GM19023 (cell line): ENCODE measurements at regions not wholly inside any gene's neighbourhood (a gene's known extent, or its start where the extent isn't known, plus 50 kb on each side); places are given as distances from the start of the nearest gene placed in this dataset.

Experiments used
- ATAC-seq: cut with Tn5 transposase; IDR thresholded peaks from one replicate; pipeline ENCODE4 v1.9.1; 2021; ENCODE audit warnings: mild to moderate bottlenecking, moderate library complexity; ENCODE audit not compliant: unreplicated experiment

GRCh38 chr2:43022896-43023295 is 203.5 kb downstream of the ZFP36L2 start:
- no peak for ATAC-seq

DNA sequence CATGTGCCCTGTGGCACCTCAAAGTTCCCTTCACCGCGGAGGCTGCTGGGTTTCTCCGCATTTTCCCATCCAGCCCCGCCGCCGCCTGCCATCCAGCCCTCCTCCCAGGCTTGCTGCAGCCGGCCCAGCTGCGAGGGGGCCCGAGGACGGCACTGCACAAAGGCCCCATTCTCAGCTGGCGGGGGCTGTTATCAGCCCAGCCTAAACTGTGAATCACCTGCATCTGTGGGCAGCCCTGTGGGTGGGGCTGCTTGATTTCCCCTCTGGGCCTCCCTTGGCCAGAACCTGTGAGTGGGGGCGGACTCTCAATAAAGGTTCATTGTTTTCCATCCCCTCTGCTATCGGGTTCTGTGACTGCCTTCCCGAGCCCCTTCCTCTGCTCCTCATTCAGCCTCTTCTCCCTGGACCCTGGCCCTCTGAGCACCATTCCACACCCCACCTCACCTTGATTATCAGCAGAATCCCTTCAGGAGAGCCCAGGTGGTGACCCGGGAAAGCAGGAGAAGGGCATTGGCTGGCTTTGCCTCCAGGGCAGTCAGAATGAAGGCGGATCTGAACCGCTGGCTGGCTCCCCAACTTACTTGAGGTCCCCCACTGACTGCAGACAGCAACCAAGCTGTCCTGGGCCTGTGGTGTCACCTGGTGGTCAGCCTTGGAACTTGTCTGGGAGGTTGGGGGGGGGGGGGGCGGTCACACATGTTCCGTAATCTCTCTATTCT is 204.5 kb downstream of the ZFP36L2 start:
- no peak for ATAC-seq

- no peak for ATAC-seq
These were observed 205.3 kb downstream of the ZFP36L2 start for GRCh38 chr2:43020990-43021669.

DNA sequence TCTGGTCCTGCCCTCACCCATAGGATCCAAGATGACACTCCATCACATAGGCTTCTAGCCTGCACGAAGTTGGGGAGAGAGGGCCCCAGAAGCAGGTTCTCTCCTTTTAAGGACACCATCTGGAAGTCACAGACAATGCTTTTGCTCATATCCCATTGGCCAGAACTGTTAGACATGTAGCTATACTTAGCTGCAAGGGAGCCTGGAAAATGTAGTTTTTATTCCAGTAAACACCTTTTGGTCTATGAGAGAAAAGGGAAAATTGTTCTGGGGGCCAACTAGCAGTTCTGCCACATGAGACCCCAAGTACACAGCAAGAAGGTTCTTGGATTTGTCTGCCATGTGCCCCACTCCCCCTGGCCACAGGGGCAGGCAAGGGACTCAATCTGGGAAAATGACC is 206.1 kb downstream of the ZFP36L2 start:
- ATAC-seq: no peak

- ATAC-seq: no peak
These were observed 206.7 kb downstream of the ZFP36L2 start for GRCh38 chr2:43019536-43020183.

DNA sequence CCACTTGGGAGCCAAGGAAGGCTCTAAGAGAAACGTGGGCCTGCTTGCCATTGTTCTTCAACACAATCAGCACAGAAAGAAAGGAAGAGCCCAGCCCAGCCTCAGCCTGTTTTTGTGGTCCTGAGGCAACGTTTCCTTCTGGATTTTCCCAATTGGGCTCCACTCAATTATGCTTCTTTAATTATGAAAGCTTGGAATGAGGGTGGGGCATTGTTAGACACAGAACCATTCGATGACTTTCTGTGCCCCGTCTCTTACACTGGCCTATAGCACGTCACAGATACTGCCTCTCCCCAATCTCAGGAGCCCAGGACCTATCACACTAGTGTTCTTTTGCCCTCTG is 207.4 kb downstream of the ZFP36L2 start:
- ATAC-seq: no peak

- ATAC-seq: no peak
These were observed 208.0 kb downstream of the ZFP36L2 start for GRCh38 chr2:43018179-43019024.

DNA sequence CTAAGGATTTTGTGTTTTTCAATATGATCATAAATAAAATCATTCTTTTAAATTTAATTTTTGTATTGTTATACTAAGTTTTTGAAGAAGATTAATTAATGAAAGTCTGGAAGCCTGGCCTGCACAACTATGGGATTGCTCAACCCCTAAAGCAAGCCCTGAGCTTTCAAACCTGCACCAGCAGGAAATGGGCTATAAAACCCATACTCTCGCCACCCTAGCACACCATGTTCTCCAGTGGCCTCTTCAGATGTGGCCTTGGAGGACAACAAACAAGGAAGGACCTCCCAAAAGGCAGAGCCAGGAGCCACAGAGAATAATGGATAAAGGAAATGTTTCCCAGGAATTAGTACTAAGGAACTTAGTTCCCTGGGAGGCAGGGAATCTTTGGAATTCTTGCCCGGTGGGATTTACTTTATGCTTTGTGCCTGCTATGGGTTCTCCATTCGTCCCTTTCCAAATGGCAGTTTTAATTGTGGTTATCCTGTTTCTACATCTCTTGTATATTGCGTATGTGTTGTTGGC is 212.5 kb downstream of the ZFP36L2 start:
- ATAC-seq: no peak

- no peak for ATAC-seq
These were observed 213.4 kb downstream of the ZFP36L2 start for GRCh38 chr2:43012966-43013365.

- no peak for ATAC-seq
These were observed 215.3 kb downstream of the ZFP36L2 start for GRCh38 chr2:43011158-43011491.

DNA sequence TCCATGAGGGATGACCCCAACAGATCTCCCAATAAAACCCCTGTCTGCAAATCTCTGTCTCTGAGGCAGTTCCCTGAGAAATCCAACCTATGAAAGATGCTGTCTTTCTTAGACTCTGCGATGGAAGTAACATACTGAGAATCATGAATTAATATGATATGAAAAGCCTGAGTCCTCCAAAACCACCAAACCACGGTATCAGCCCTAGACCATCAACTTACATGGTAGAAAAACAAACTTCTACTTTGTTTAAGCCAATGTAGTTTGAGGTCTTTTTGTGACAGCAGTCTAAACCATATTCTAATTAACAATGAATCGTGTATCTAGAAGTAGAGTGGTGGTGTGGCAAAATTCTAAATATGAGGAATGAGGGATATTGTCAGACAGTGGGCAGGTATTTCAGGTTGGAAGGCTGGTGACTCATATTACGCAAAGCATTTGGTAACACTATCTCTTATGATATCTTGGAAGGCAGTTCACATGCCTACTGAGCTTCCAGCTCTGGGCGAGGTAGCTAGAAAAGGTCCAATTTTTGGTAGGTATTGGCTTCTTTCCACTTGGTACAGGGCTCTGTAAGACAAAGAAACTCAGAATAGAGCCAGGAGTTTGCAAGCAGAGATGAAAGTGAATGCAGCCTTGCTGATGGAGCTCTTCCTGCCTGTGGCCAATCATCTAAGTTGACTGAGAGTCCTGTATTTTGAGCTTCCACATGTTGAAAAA is 215.8 kb downstream of the ZFP36L2 start:
- no peak for ATAC-seq

DNA sequence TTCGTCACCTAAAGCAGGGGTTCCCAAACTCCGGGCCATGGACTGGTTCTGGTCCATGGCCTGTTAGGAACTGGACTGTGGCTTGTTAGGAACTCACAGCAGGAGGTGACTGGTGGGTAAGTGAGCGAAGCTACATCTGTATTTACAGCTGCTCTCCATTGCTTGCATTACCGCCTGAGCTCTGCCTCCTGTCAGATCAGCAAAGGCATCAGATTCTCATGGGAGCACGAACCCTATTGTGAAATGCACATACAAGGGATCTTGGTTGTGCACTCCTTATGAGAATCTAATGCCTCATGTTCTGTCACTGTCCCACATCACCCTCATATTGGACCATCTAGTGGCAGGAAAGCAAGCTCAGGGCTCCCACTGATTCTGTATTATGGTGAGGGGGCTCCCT is 217.0 kb downstream of the ZFP36L2 start:
- no peak for ATAC-seq

- ATAC-seq: no peak
These were observed 216.0 kb upstream of the HAAO start for GRCh38 chr2:43008388-43008787.

DNA sequence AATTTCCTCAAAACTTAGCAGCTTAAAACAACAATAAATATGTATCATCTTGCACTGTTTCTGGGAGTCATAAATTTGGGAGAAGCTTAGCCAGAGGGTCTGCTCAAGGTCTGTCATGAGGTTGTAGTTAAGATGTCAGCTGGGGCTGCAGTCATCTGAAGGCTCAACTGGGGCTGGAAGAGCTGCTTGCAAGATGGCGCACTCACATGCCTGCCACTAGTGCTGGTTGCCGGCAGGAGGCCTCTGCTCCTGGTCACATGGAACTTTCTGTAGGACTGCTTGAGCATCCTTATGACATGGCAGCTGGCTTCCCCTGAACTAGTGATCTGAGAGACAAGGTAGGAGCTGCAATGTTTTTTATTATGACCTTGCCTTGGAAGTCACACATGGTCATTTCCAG is 215.5 kb upstream of the HAAO start:
- ATAC-seq: no peak

GRCh38 chr2:43006834-43007543 is 214.6 kb upstream of the HAAO start:
- no peak for ATAC-seq

GRCh38 chr2:43005975-43006833 is 213.8 kb upstream of the HAAO start:
- no peak for ATAC-seq

DNA sequence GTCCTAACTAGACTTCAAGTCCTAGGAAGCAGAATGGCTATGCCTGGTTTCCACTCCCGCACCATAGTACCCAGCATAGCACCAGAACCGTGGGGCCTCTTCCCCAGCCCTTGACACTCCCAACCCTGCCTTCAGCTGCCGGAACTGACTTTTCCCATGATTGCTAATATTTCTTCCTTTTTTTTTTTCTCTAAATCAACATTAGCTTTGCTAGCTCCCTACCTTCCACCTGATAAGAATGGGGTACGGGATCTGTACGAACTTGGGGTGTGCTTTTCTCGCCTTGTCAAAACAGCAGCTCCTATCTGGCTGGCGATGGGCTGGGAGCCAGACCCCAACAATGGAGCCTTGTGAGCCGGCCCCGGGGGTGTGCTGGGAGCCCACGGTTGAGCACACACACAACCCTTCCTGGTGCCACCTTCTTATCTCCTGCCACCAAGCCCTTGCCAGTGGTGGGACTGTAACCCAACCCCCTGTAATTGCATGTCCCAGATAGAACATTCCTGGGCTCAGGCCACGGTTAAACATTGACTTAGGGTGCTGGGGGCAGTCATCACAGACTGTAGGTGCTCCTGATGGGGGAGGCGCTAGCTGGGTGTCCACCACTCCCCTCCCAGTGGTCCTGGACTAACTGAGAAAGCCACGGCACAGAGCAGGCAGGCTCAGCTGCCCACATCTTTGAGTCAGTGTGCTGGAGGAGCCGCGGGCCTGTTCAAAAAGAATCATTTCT is 213.0 kb upstream of the HAAO start:
- ATAC-seq: no peak

DNA sequence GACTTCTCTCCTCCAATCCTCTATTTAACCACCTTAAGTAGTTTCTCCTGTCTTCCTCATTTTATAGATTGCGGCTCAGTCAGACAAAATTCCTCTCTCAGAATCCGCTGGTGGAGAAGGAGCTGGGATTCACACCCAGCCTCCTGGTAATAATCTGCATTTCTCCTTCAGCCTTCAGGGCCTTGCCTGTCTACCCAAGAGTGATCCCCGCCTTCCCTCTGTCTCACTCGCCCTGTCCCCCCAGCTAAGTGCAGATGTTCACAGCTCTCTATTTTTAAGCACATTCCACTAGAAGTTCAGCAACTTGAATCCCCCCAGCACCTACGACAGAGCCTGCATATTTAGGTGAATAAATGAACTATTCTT is 212.5 kb upstream of the HAAO start:
- no peak for ATAC-seq
